Activated T-cell treated with anti-CD3 and anti-CD28 coated beads, Interleukin-2, amount 50 U/mL, for 1 hour (primary cell): ENCODE measurements at regions not wholly inside any gene's neighbourhood (a gene's known extent, or its start where the extent isn't known, plus 50 kb on each side); places are given as distances from the start of the nearest gene placed in this dataset.
"Not testable (repeated sequence)": the region's sequence is repeated elsewhere in the genome, so short reads cannot be mapped to it uniquely, and the experiment has no call there.

Experiments
- DNase-seq: peaks from one replicate; pipeline ENCODE4 v3.0.0-alpha.2; 2020

- DNase-seq = no peak
These were observed 143.2 kb upstream of the COBL start for GRCh38 chr7:51459809-51460208.

- no peak for DNase-seq
These were observed 142.1 kb upstream of the COBL start for GRCh38 chr7:51458693-51459092.

GRCh38 chr7:51457079-51457478 is 140.5 kb upstream of the COBL start:
- no peak for DNase-seq

GRCh38 chr7:51456431-51457060 is 139.9 kb upstream of the COBL start:
- DNase-seq = no peak

GRCh38 chr7:51455948-51456347 is 139.3 kb upstream of the COBL start:
- DNase-seq = no peak

- no peak for DNase-seq
These were observed 138.9 kb upstream of the COBL start for GRCh38 chr7:51455513-51455912.

- no peak for DNase-seq
These were observed 138.5 kb upstream of the COBL start for GRCh38 chr7:51455086-51455485.

- no peak for DNase-seq
These were observed 136.1 kb upstream of the COBL start for GRCh38 chr7:51452694-51453093.

GRCh38 chr7:51451751-51452476 is 135.3 kb upstream of the COBL start:
- no peak for DNase-seq

- DNase-seq = no peak
These were observed 133.9 kb upstream of the COBL start for GRCh38 chr7:51450541-51450940.

GRCh38 chr7:51446785-51447184 is 130.2 kb upstream of the COBL start:
- no peak for DNase-seq

GRCh38 chr7:51446356-51446755 is 129.7 kb upstream of the COBL start:
- DNase-seq = no peak

- no peak for DNase-seq
These were observed 128.3 kb upstream of the COBL start for GRCh38 chr7:51444936-51445335.

GRCh38 chr7:51430480-51431086 is 114.0 kb upstream of the COBL start:
- DNase-seq = peak; percentile 20

GRCh38 chr7:51428217-51428887 is 111.7 kb upstream of the COBL start:
- DNase-seq = no peak

GRCh38 chr7:51426163-51426562 is 109.6 kb upstream of the COBL start:
- DNase-seq = no peak

GRCh38 chr7:51409934-51410333 is 93.3 kb upstream of the COBL start:
- DNase-seq = not testable (repeated sequence)

GRCh38 chr7:51397608-51398007 is 81.0 kb upstream of the COBL start:
- DNase-seq = not testable (repeated sequence)

GRCh38 chr7:51393003-51393402 is 76.4 kb upstream of the COBL start:
- not testable (repeated sequence) for DNase-seq

- DNase-seq = not testable (repeated sequence)
These were observed 73.3 kb upstream of the COBL start for GRCh38 chr7:51389952-51390351.

GRCh38 chr7:51389216-51389812 is 72.7 kb upstream of the COBL start:
- not testable (repeated sequence) for DNase-seq

GRCh38 chr7:51388241-51388640 is 71.6 kb upstream of the COBL start:
- not testable (repeated sequence) for DNase-seq
